ENCODE measurements at regions not wholly inside any gene's neighbourhood (a gene's known extent, or its start where the extent isn't known, plus 50 kb on each side); places are given as distances from the start of the nearest gene placed in this dataset.

GRCh38 chr10:89924261-89924660 is 222.9 kb downstream of the KIF20B start:
- TF ChIP-seq CTCF (IDR thresholded peaks at IDR 0.05) (no peak), POLR2A (IDR thresholded peaks at IDR 0.05) (no peak)

Measured in adrenal gland (tissue), 5 donors.